Esophagus muscularis mucosa (tissue), 4 donors: ENCODE measurements at regions not wholly inside any gene's neighbourhood (a gene's known extent, or its start where the extent isn't known, plus 50 kb on each side); places are given as distances from the start of the nearest gene placed in this dataset.

ENCODE experiments used
- DNase-seq: peaks from one replicate; pipeline ENCODE4 v3.0.0-alpha.2; 2017; ENCODE audit errors: extremely low spot score
- H3K27ac ChIP-seq, 4 donors: fragments of 200-600 bp; sonication (generic); replicated peaks in 1 of 4; 1 replicate in 3 of 4; 2 replicates in 1 of 4; pipeline ENCODE4 v1.5.1; 2016 to 2019; ENCODE audit warnings: mild to moderate bottlenecking in 1 of 4
- H3K27me3 ChIP-seq, 4 donors: fragments of 200-600 bp; sonication (generic); one replicate each; pipeline versions ENCODE4 v1.5.1 to v1.6.0; 2016 to 2019
- H3K36me3 ChIP-seq, 4 donors: fragments of 200-600 bp; sonication (generic); one replicate each; pipeline ENCODE4 v1.5.1; 2016 to 2019
- H3K4me1 ChIP-seq, 4 donors: fragments of 200-600 bp; sonication (generic); one replicate each; pipeline ENCODE4 v1.5.1; 2016 to 2019
- H3K4me3 ChIP-seq, 4 donors: fragments of 200-600 bp; sonication (generic); 1 replicate in 2 of 4; 2 replicates in 2 of 4; pipeline ENCODE4 v1.5.1; 2016 to 2019; ENCODE audit warnings: mild to moderate bottlenecking in 4 of 4, moderate library complexity in 1 of 4
- H3K9me3 ChIP-seq, 4 donors: fragments of 200-600 bp; sonication (generic); 1 replicate in 3 of 4; 2 replicates in 1 of 4; pipeline ENCODE4 v1.5.1; 2016 to 2019
- EP300 ChIP-seq: sonication (generic); formaldehyde crosslinking; IDR thresholded peaks from one replicate; pipeline ENCODE4 v1.6.1; 2017; ENCODE audit warnings: antibody characterized with exemption
- POLR2A ChIP-seq: fragments of 450-650 bp; IDR thresholded peaks from one replicate; pipeline ENCODE4 v1.6.1; 2017; ENCODE audit warnings: antibody characterized with exemption, moderate library complexity, mild to moderate bottlenecking, low read depth
- POLR2AphosphoS5 ChIP-seq, 2 donors: sonication (generic); formaldehyde crosslinking; IDR thresholded peaks; one replicate each; pipeline ENCODE4 v1.6.1; 2017; ENCODE audit warnings: antibody characterized with exemption in 2 of 2
- WGBS: methylation state at CpG from one replicate; pipeline ENCODE4 v1.1.5; 2018; 5-methylcytosine and 5-hydroxymethylcytosine counted together
- intact Hi-C: fragments of 100-400 bp; cut with DNase I; formaldehyde crosslinking; loops from one replicate; pipeline ENCODE4 v1.15.1; 2023
- TF ChIP-seq, protein P1 (sequence below), 3 experiments: fragments of 200-600 bp in 2 of 3; fragments of 450-650 bp in 1 of 3; sonication (generic) in 2 of 3; IDR thresholded peaks; one replicate each; pipeline ENCODE4 v1.5.1; 2017 to 2019; ENCODE audit warnings: antibody characterized with exemption in 3 of 3, mild to moderate bottlenecking in 2 of 3, moderate library complexity in 1 of 3

- H3K4me3 ChIP-seq: no peak overlapping the region
- no peak overlapping the region for H3K27ac ChIP-seq
- H3K4me1 ChIP-seq: peaks cover 0 to 11% (median 4%) of the 10 kb centered on the region in 4 donors
- no peaks in the 10 kb centered on the region for H3K27me3 ChIP-seq
- WGBS: 100% methylated on average over 2 of the region's 2 CpGs
- TF ChIP-seq, protein P1, sequence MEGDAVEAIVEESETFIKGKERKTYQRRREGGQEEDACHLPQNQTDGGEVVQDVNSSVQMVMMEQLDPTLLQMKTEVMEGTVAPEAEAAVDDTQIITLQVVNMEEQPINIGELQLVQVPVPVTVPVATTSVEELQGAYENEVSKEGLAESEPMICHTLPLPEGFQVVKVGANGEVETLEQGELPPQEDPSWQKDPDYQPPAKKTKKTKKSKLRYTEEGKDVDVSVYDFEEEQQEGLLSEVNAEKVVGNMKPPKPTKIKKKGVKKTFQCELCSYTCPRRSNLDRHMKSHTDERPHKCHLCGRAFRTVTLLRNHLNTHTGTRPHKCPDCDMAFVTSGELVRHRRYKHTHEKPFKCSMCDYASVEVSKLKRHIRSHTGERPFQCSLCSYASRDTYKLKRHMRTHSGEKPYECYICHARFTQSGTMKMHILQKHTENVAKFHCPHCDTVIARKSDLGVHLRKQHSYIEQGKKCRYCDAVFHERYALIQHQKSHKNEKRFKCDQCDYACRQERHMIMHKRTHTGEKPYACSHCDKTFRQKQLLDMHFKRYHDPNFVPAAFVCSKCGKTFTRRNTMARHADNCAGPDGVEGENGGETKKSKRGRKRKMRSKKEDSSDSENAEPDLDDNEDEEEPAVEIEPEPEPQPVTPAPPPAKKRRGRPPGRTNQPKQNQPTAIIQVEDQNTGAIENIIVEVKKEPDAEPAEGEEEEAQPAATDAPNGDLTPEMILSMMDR (IDR thresholded peaks at IDR 0.05): no peak
- TF ChIP-seq EP300: no peak
- no peak for TF ChIP-seq POLR2AphosphoS5 (IDR thresholded peaks at IDR 0.05)
- TF ChIP-seq POLR2A: no peak
- no peak for DNase-seq
- H3K36me3 ChIP-seq: no peaks in the 10 kb centered on the region
- no peaks in the 10 kb centered on the region for H3K9me3 ChIP-seq
- intact Hi-C loops: no loop called here
Observed at GRCh38 chr12:28130234-28130624, 60.0 kb upstream of the CCDC91 start.

DNA sequence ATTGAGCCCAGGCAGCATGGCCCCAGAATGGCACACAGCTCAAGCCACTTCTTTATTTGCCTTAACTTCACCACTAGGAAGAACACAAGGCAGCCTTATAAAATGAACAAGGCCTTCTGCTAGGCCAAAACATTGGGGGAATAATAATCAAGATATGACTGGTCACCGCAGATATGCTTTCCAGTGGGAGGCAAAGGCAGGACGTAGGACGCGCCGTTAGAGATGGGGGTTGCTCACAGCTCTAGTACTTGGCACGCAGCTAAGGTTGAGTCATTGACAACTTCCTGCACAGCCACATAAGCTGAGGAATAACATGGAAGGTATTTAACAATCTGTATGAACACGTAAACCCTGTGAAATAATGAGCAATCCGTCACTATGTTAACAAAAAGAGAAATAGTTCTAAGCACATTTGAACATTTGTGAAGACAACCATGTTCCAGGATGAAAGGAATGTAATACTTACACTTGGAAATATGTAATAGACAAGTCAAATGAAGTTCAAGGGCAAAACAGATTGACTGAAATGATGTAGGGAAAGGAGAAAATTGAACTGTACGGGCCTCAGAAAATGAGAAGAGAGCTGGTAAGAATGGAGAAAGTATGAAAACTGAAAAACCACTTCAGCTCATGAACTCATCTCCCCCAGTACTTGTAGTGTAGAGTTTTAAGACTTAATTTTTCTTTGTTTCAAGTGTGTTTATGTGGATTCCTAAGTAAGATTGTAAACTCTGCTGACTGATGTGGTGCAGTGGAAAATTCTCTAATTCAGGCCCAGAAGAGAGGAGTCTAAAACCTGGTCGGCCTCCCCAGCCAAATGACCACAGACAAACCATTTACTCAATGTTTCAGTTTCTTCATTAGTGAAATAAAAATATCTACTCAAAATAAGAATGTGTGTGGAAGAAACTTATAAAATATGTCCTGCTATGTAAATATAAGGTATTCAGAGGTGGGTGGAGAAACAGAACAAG, 59.3 kb upstream of the CCDC91 start:
- WGBS: 52% methylated on average over 10 of the region's 10 CpGs
- Histone ChIP-seq H3K36me3 (no peaks in the 10 kb centered on the region), H3K27ac (peak overlapping the region in 3 of 4 donors; percentile 13 to 32 (median 15)), H3K4me3 (no peak overlapping the region), H3K27me3 (no peaks in the 10 kb centered on the region), H3K9me3 (no peaks in the 10 kb centered on the region), H3K4me1 (peaks cover 0 to 11% (median 4%) of the 10 kb centered on the region in 4 donors)
- TF ChIP-seq POLR2A (no peak), EP300 (no peak), POLR2AphosphoS5 (IDR thresholded peaks at IDR 0.05) (no peak)
- TF ChIP-seq, protein P1 (IDR thresholded peaks at IDR 0.05): no peak
- DNase-seq: no peak
- intact Hi-C loops: no loop called here

- H3K9me3 ChIP-seq: no peaks in the 10 kb centered on the region
- intact Hi-C loops: no loop called here
- H3K4me3 ChIP-seq: no peak overlapping the region
- no peak for DNase-seq
- no peak overlapping the region for H3K27ac ChIP-seq
- no peaks in the 10 kb centered on the region for H3K27me3 ChIP-seq
- TF ChIP-seq, protein P1 (IDR thresholded peaks at IDR 0.05): no peak
- H3K4me1 ChIP-seq: peaks cover 0 to 11% (median 4%) of the 10 kb centered on the region in 4 donors
- WGBS: 95% methylated on average over 3 of the region's 3 CpGs
- no peaks in the 10 kb centered on the region for H3K36me3 ChIP-seq
Observed at GRCh38 chr12:28132398-28132797, 57.9 kb upstream of the CCDC91 start.

DNA sequence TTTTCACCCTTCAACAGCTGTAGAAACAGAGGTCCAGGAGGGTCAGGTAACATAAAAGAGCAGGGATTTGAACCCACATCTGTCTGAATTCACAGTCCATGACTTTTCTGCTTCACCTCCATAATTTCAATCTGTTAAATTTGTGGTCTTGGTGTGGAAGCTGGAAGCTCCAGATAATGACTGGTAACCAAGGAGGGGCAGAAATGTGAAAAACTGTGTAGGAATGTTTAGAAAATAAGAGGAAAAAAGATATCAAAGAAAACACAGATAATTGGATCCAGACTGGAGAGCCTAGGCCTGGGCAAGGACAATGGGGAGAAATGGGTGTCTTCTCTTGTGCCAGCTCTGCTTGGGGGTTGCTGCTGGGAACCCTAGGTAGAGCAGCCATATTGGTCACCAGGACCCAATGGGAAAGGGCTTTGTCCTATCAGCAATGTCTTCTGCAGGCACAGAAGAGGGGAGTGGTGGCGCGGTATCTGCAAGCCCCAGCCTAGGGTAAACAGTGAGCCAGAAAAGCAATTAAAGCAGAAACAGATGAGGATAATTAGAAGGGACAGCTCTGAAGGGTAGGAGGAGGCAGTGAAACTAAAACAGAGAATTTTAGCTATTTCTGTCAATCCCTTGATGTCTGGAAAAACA, 54.3 kb upstream of the CCDC91 start:
- Histone ChIP-seq H3K4me1 (peaks cover 0 to 5% (median 2%) of the 10 kb centered on the region in 4 donors), H3K4me3 (no peak overlapping the region), H3K36me3 (no peaks in the 10 kb centered on the region), H3K9me3 (no peaks in the 10 kb centered on the region), H3K27ac (no peak overlapping the region), H3K27me3 (no peaks in the 10 kb centered on the region)
- no peak for DNase-seq
- intact Hi-C loops: no loop called here
- TF ChIP-seq POLR2AphosphoS5 (IDR thresholded peaks at IDR 0.05) (no peak), POLR2A (no peak), EP300 (no peak)
- TF ChIP-seq, protein P1 (IDR thresholded peaks at IDR 0.05): no peak
- 100% methylated on average over 2 of the region's 2 CpGs for WGBS
